ENCODE measurements at regions not wholly inside any gene's neighbourhood (a gene's known extent, or its start where the extent isn't known, plus 50 kb on each side); places are given as distances from the start of the nearest gene placed in this dataset.

DNA sequence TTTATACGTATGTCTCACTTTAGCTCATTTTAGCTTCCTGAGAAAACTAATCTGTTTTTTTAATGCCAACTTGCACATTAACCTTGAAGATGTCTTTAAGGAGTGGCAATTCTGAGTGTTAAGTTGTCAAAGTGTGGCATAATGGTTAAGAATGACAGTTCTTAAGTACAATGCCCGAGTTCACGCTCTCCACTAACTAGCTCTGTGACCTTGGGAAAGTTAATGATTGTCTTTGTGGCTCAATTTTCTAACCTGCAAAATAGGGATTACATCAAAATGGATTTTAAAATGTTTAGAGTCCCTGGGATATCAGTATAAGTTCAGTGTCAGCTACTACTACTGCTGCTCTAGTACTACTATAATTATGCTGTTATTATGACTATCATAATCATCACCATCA lies 409.7 kb downstream of the SOCS6 start:
- Histone ChIP-seq H3K4me1 (ENCODE audit: control insufficient read depth in 1 of 2, insufficient read depth in 2 of 2, low read length in 2 of 2) (no peaks in the 10 kb centered on the region), H3K9ac (ENCODE audit: low read length) (no peak overlapping the region), H3K4me3 (replicated peaks in 1 of 2; ENCODE audit: low read depth in 1 of 2, low read length in 2 of 2) (no peak overlapping the region), H3K9me3 (ENCODE audit: control insufficient read depth in 1 of 2, insufficient read depth in 1 of 2, low read depth in 1 of 2, low read length in 2 of 2) (no peaks in the 10 kb centered on the region), H3K27ac (ENCODE audit: low read depth, low read length) (no peak overlapping the region), H3K9me2 (ENCODE audit: insufficient read depth) (no peaks in the 10 kb centered on the region), H2AFZ (ENCODE audit: low read depth, low read length, poor library complexity, severe bottlenecking) (no peak overlapping the region), H4K20me1 (ENCODE audit: insufficient read depth) (no peaks in the 10 kb centered on the region), H3K79me2 (ENCODE audit: insufficient read depth, low read length) (no peaks in the 10 kb centered on the region), H3K36me3 (ENCODE audit: control insufficient read depth in 1 of 2, insufficient read depth in 2 of 2, low read length in 2 of 2) (no peaks in the 10 kb centered on the region), H3K4me2 (ENCODE audit: low read length) (no peak overlapping the region), H3K27me3 (ENCODE audit: insufficient read depth, low read length) (no peaks in the 10 kb centered on the region)
- TF ChIP-seq, protein P1, sequence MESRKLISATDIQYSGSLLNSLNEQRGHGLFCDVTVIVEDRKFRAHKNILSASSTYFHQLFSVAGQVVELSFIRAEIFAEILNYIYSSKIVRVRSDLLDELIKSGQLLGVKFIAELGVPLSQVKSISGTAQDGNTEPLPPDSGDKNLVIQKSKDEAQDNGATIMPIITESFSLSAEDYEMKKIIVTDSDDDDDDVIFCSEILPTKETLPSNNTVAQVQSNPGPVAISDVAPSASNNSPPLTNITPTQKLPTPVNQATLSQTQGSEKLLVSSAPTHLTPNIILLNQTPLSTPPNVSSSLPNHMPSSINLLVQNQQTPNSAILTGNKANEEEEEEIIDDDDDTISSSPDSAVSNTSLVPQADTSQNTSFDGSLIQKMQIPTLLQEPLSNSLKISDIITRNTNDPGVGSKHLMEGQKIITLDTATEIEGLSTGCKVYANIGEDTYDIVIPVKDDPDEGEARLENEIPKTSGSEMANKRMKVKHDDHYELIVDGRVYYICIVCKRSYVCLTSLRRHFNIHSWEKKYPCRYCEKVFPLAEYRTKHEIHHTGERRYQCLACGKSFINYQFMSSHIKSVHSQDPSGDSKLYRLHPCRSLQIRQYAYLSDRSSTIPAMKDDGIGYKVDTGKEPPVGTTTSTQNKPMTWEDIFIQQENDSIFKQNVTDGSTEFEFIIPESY (IDR thresholded peaks at IDR 0.05; ENCODE audit: extremely low read depth, insufficient replicate concordance, low read length), result no peak
- TF ChIP-seq EZH2phosphoT487 (IDR thresholded peaks at IDR 0.05; ENCODE audit: borderline replicate concordance) (no peak), EGR1 (IDR thresholded peaks at IDR 0.05; ENCODE audit: low read depth) (no peak), SP1 (IDR thresholded peaks at IDR 0.05; ENCODE audit: low read depth) (no peak), POLR2A (IDR thresholded peaks at IDR 0.05; ENCODE audit: borderline replicate concordance, extremely low read depth, insufficient read depth, insufficient read length) (no peak), POLR2AphosphoS5 (IDR thresholded peaks at IDR 0.05; ENCODE audit: low read depth, low read length) (no peak), EZH2 (IDR thresholded peaks at IDR 0.05) (no peak), CBX3 (IDR thresholded peaks at IDR 0.05; ENCODE audit: low read depth) (no peak), ZFX (IDR thresholded peaks at IDR 0.05) (no peak), ZNF274 (IDR thresholded peaks at IDR 0.05; ENCODE audit: low read depth, low read length) (no peak), TCF7L2 (IDR thresholded peaks at IDR 0.05; ENCODE audit: borderline replicate concordance, extremely low read depth, insufficient read depth, insufficient read length) (no peak)
- TF ChIP-seq, protein P2, sequence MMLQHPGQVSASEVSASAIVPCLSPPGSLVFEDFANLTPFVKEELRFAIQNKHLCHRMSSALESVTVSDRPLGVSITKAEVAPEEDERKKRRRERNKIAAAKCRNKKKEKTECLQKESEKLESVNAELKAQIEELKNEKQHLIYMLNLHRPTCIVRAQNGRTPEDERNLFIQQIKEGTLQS (IDR thresholded peaks at IDR 0.05), result no peak
- TF ChIP-seq, protein P3, sequence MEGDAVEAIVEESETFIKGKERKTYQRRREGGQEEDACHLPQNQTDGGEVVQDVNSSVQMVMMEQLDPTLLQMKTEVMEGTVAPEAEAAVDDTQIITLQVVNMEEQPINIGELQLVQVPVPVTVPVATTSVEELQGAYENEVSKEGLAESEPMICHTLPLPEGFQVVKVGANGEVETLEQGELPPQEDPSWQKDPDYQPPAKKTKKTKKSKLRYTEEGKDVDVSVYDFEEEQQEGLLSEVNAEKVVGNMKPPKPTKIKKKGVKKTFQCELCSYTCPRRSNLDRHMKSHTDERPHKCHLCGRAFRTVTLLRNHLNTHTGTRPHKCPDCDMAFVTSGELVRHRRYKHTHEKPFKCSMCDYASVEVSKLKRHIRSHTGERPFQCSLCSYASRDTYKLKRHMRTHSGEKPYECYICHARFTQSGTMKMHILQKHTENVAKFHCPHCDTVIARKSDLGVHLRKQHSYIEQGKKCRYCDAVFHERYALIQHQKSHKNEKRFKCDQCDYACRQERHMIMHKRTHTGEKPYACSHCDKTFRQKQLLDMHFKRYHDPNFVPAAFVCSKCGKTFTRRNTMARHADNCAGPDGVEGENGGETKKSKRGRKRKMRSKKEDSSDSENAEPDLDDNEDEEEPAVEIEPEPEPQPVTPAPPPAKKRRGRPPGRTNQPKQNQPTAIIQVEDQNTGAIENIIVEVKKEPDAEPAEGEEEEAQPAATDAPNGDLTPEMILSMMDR (IDR thresholded peaks at IDR 0.05 in 2 of 3, conservative IDR thresholded peaks at IDR 0.05 in 1 of 3; ENCODE audit: borderline replicate concordance in 1 of 3, insufficient read depth in 1 of 3, low read depth in 2 of 3, low read length in 2 of 3), result no peak
- ATAC-seq, result no peak
- intact Hi-C loops (cut with micrococcal nuclease), result no loop called here
- CTCF ChIA-PET, result no interaction called here
- DNase-seq (ENCODE audit: low read depth, low spot score), result no peak
- RAD21 ChIA-PET (ENCODE audit: low non-redundant PET in 1 of 2, low total read pairs in 2 of 2, uncharacterized antibody in 2 of 2, unreplicated experiment in 2 of 2), result no interaction called here
- POLR2A ChIA-PET, result no interaction called here
- BruUV-seq (replicated peaks), result no TSS peak

All from HCT116 (cell line).